ENCODE measurements at regions not wholly inside any gene's neighbourhood (a gene's known extent, or its start where the extent isn't known, plus 50 kb on each side); places are given as distances from the start of the nearest gene placed in this dataset.

DNA sequence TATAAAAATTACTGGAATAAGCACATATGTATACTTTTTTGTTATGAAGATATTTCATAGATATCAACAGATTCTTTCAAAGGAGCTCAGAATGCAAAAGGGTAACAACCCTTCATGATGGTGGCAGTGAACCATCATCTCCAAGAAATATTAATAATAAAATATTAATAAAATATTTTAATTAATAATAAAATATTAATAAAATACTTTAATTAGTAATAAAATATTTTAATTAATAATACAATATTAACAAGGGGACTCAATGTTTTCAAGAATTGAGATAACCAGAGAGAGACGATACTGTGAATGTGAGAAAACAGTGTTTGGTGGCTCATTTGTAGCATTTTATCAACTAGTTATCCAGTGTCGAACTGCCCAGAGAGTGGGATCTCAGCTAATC is 86.0 kb upstream of the NT5E start:
- TF ChIP-seq, protein P1, sequence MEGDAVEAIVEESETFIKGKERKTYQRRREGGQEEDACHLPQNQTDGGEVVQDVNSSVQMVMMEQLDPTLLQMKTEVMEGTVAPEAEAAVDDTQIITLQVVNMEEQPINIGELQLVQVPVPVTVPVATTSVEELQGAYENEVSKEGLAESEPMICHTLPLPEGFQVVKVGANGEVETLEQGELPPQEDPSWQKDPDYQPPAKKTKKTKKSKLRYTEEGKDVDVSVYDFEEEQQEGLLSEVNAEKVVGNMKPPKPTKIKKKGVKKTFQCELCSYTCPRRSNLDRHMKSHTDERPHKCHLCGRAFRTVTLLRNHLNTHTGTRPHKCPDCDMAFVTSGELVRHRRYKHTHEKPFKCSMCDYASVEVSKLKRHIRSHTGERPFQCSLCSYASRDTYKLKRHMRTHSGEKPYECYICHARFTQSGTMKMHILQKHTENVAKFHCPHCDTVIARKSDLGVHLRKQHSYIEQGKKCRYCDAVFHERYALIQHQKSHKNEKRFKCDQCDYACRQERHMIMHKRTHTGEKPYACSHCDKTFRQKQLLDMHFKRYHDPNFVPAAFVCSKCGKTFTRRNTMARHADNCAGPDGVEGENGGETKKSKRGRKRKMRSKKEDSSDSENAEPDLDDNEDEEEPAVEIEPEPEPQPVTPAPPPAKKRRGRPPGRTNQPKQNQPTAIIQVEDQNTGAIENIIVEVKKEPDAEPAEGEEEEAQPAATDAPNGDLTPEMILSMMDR (IDR thresholded peaks at IDR 0.05; ENCODE audit: low read length): no peak
- TF ChIP-seq EZH2 (IDR thresholded peaks at IDR 0.05; ENCODE audit: borderline replicate concordance, low read length): no peak
